ENCODE measurements at regions not wholly inside any gene's neighbourhood (a gene's known extent, or its start where the extent isn't known, plus 50 kb on each side); places are given as distances from the start of the nearest gene placed in this dataset.
"Not testable (repeated sequence)": the region's sequence is repeated elsewhere in the genome, so short reads cannot be mapped to it uniquely, and the experiment has no call there.

DNA sequence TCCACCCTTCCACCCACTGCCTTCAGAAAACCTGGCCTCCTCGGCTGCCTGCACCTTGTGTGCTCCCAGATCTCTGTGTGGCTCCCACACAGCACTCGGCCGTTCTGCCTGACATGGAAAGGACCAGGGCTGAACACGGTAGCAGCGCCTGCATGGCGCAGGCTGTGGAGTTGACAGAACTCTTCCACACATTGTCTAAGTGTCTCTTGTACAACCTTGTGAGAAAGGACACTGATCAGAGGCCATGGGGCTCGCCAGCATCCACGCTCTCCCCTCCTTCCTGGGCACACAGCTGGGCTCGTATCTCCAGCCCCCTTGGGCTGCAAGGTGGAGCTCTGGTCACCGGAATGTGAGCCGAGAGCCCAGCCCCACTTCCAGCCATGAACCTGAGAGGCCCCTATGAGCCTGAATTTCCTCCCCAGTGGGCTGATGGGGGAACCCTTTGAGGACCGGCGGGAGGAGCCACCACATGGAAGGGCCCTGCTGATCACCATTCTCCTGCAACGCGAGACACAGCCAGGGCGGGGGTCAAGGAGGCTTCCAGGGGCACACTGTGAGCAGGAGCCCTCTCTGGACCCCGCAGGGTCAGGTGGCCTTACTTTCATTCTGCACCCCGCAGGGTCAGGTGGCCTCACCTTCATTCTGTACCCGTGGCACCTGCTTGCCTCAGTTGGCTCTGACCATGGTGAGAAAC, 314.2 kb upstream of the MYT1L start:
- Histone ChIP-seq H3K27me3 (no peaks in the 10 kb centered on the region), H3K4me1 (no peaks in the 10 kb centered on the region), H3K36me3 (no peaks in the 10 kb centered on the region), H3K9me3 (no peaks in the 10 kb centered on the region), H3K4me3 (ENCODE audit: low read depth, low read length) (no peak overlapping the region)
- DNase-seq = no peak
- no peak for TF ChIP-seq CTCF (IDR thresholded peaks at IDR 0.05; ENCODE audit: low read depth, low read length)

GRCh38 chr2:2644751-2645150, 313.7 kb upstream of the MYT1L start:
- H3K27me3 ChIP-seq; H3K4me3 ChIP-seq (ENCODE audit: low read depth, low read length); H3K36me3 ChIP-seq; H3K4me1 ChIP-seq; DNase-seq; H3K9me3 ChIP-seq: not testable (repeated sequence)

DNA sequence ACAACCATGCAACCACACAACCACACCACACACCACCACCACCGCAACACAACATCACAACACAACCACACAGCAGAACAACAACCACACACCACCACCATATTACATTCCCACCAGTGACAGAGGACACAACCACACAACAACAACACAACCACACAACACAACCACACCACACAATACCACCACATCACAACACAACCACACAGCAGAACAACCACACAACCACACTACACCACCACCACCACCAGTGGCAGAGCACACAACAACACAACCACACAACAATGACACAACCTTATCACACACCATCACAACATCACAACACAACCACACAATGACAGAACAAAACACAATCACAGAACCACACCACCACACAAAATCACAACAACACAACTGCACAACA, 313.0 kb upstream of the MYT1L start:
- no peak for TF ChIP-seq CTCF (IDR thresholded peaks at IDR 0.05; ENCODE audit: low read depth, low read length)
- H3K4me1 ChIP-seq = no peaks in the 10 kb centered on the region
- DNase-seq = no peak
- H3K4me3 ChIP-seq (ENCODE audit: low read depth, low read length) = no peak overlapping the region
- H3K27me3 ChIP-seq = no peaks in the 10 kb centered on the region
- no peaks in the 10 kb centered on the region for H3K9me3 ChIP-seq
- H3K36me3 ChIP-seq = no peaks in the 10 kb centered on the region

DNA sequence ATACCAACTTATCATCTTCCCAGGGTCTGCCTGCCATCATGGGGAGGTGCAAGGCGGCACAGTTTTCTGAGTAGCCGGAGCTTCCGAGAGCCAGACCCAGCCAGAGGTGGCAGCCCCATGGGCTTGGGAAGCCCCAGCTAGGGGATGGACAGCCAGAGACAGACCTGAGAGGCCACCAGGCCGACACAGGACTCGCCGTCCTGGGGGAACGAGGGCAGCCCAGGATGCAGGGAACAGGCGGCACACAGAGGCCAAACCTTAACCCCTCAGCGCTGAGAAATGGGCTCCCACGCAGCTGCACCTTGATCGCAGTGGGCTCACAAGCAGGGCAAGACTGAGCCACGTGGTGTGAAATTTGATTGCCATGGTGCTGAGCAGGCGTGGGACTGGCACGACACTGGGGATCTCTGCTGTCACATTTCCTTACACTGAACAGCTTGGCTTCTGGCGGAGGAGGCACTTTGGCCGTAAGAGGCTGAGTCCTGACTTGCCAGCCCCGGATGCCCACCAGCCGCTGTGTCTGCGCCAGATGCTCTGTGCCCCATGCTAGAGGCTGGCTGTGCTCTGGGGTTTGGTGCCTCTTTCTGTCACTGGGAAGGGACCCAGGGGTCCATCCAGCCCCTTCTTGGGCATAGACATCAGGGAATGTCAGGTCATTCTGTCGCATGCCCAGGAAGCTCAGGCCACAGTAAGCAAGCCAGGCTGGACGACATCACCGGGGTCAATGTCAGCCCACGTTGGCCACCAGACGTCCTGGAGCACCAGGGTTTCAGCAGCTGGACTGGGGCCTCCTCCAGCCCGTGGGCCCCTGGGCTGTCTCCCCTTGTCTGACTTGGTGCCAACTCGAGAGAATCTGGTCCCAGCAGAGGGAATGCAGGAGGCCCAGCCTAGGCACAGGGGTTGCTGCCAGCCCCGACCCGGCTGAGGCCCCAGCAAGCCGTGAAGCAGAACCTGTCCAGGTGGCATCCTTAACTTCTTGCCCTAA, 312.1 kb upstream of the MYT1L start:
- H3K27me3 ChIP-seq = no peaks in the 10 kb centered on the region
- H3K4me3 ChIP-seq (ENCODE audit: low read depth, low read length) = no peak overlapping the region
- no peaks in the 10 kb centered on the region for H3K36me3 ChIP-seq
- TF ChIP-seq CTCF (IDR thresholded peaks at IDR 0.05; ENCODE audit: low read depth, low read length) = no peak
- H3K4me1 ChIP-seq = no peaks in the 10 kb centered on the region
- DNase-seq = no peak
- no peaks in the 10 kb centered on the region for H3K9me3 ChIP-seq

GRCh38 chr2:2641541-2642410, 310.7 kb upstream of the MYT1L start:
- Histone ChIP-seq H3K4me3 (ENCODE audit: low read depth, low read length) (no peak overlapping the region), H3K4me1 (no peaks in the 10 kb centered on the region), H3K36me3 (no peaks in the 10 kb centered on the region), H3K27me3 (no peaks in the 10 kb centered on the region), H3K9me3 (no peaks in the 10 kb centered on the region)
- TF ChIP-seq CTCF (IDR thresholded peaks at IDR 0.05; ENCODE audit: low read depth, low read length) = no peak
- DNase-seq = no peak

DNA sequence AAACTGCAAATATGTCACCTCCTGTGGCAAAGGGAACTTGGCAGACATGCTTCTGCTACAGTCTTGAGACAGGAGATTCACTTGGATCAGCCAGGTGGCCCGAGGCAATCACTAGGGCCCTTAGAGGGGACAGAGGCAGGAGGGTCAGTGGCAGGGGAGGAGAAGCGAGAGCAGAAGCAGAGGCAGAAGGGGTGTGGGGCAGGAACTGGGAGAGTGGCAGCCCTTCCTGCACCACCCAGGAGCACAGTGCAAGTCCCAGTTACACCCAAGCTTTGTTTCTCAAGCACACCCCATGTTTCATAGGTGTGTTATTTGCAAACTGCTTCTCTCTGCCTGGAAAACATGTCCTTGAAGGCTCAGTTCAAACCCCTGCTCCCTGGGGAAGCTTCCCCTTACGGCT, 309.7 kb upstream of the MYT1L start:
- H3K27me3 ChIP-seq = no peaks in the 10 kb centered on the region
- H3K9me3 ChIP-seq = no peaks in the 10 kb centered on the region
- no peaks in the 10 kb centered on the region for H3K36me3 ChIP-seq
- no peak for DNase-seq
- H3K4me1 ChIP-seq = no peaks in the 10 kb centered on the region
- no peak overlapping the region for H3K4me3 ChIP-seq (ENCODE audit: low read depth, low read length)
- no peak for TF ChIP-seq CTCF (IDR thresholded peaks at IDR 0.05; ENCODE audit: low read depth, low read length)

All from BE2C (cell line).